Osteoblast (primary cell): ENCODE measurements at regions not wholly inside any gene's neighbourhood (a gene's known extent, or its start where the extent isn't known, plus 50 kb on each side); places are given as distances from the start of the nearest gene placed in this dataset.

Source experiments
- DNase-seq: peaks from one replicate; pipeline ENCODE4 v3.0.0; 2011; ENCODE audit warnings: low spot score, mixed read lengths; ENCODE audit not compliant: insufficient read length; ENCODE audit errors: missing footprints
- H2AFZ ChIP-seq: 2 replicates; pipeline ENCODE4 v1.6.0; 2011; ENCODE audit warnings: mild to moderate bottlenecking, low read length
- H3K27ac ChIP-seq: 2 replicates; pipeline ENCODE4 v1.5.1; 2011; ENCODE audit warnings: mild to moderate bottlenecking, low read depth, low read length, moderate library complexity
- H3K27me3 ChIP-seq: 2 replicates; pipeline ENCODE4 v1.6.0; 2012; ENCODE audit warnings: mild to moderate bottlenecking, control low read depth, inconsistent platforms, low read length, moderate library complexity; ENCODE audit not compliant: insufficient read depth
- H3K36me3 ChIP-seq: 2 replicates; pipeline ENCODE4 v1.5.1; 2011; ENCODE audit warnings: mild to moderate bottlenecking, low read length, control low read depth, moderate library complexity; ENCODE audit not compliant: insufficient read depth
- H3K4me1 ChIP-seq: 2 replicates; pipeline ENCODE4 v1.5.1; 2011; ENCODE audit warnings: mild to moderate bottlenecking, low read length, control low read depth, moderate library complexity; ENCODE audit not compliant: insufficient read depth
- H3K4me2 ChIP-seq: 2 replicates; pipeline ENCODE4 v1.6.0; 2011; ENCODE audit warnings: mild to moderate bottlenecking, low read length; ENCODE audit not compliant: insufficient read depth
- H3K4me3 ChIP-seq: fragments of 200-600 bp; sonication (generic); 3 replicates; pipeline ENCODE4 v1.5.1; 2012; ENCODE audit warnings: mild to moderate bottlenecking, low read length, inconsistent platforms; ENCODE audit not compliant: insufficient read depth
- H3K79me2 ChIP-seq: 2 replicates; pipeline ENCODE4 v1.6.0; 2012; ENCODE audit warnings: mild to moderate bottlenecking, low read length, control low read depth, inconsistent platforms; ENCODE audit not compliant: insufficient read depth
- H3K9me3 ChIP-seq: 2 replicates; pipeline ENCODE4 v1.5.1; 2011; ENCODE audit warnings: low read depth, low read length, control low read depth
- H4K20me1 ChIP-seq: 2 replicates; pipeline ENCODE4 v1.6.0; 2012; ENCODE audit warnings: mild to moderate bottlenecking, low read length, control low read depth; ENCODE audit not compliant: insufficient read depth
- TF ChIP-seq, protein P1 (sequence below): IDR thresholded peaks from 2 replicates; pipeline ENCODE4 v1.5.1; 2011; ENCODE audit warnings: mild to moderate bottlenecking, low read depth, low read length, moderate library complexity; ENCODE audit errors: extremely low read depth

- TF ChIP-seq, protein P1, sequence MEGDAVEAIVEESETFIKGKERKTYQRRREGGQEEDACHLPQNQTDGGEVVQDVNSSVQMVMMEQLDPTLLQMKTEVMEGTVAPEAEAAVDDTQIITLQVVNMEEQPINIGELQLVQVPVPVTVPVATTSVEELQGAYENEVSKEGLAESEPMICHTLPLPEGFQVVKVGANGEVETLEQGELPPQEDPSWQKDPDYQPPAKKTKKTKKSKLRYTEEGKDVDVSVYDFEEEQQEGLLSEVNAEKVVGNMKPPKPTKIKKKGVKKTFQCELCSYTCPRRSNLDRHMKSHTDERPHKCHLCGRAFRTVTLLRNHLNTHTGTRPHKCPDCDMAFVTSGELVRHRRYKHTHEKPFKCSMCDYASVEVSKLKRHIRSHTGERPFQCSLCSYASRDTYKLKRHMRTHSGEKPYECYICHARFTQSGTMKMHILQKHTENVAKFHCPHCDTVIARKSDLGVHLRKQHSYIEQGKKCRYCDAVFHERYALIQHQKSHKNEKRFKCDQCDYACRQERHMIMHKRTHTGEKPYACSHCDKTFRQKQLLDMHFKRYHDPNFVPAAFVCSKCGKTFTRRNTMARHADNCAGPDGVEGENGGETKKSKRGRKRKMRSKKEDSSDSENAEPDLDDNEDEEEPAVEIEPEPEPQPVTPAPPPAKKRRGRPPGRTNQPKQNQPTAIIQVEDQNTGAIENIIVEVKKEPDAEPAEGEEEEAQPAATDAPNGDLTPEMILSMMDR = no peak
- no peak for DNase-seq
Observed at GRCh38 chr15:53256457-53256856, 466.3 kb upstream of the ONECUT1 start.

GRCh38 chr15:53256043-53256442 lies 465.9 kb upstream of the ONECUT1 start:
- Histone ChIP-seq H3K36me3 (no peaks in the 10 kb centered on the region), H4K20me1 (no peaks in the 10 kb centered on the region), H3K9me3 (no peaks in the 10 kb centered on the region), H3K4me1 (no peaks in the 10 kb centered on the region), H3K4me3 (no peak overlapping the region), H3K27me3 (no peaks in the 10 kb centered on the region), H3K4me2 (no peak overlapping the region), H3K79me2 (no peaks in the 10 kb centered on the region), H3K27ac (no peak overlapping the region), H2AFZ (no peak overlapping the region)
- DNase-seq = no peak
- TF ChIP-seq, protein P1 = no peak

More at GRCh38 chr15:53256457-53256856, 466.3 kb upstream of the ONECUT1 start:
- Histone ChIP-seq H3K4me2 (no peak overlapping the region), H4K20me1 (no peaks in the 10 kb centered on the region), H3K27ac (no peak overlapping the region), H3K4me3 (no peak overlapping the region), H3K79me2 (no peaks in the 10 kb centered on the region), H3K27me3 (no peaks in the 10 kb centered on the region), H3K4me1 (no peaks in the 10 kb centered on the region), H3K9me3 (no peaks in the 10 kb centered on the region), H2AFZ (no peak overlapping the region), H3K36me3 (no peaks in the 10 kb centered on the region)

GRCh38 chr15:53251996-53252395 lies 461.9 kb upstream of the ONECUT1 start:
- H3K27ac ChIP-seq = no peak overlapping the region
- H3K9me3 ChIP-seq = no peaks in the 10 kb centered on the region
- no peak overlapping the region for H3K4me2 ChIP-seq
- no peak overlapping the region for H2AFZ ChIP-seq
- no peaks in the 10 kb centered on the region for H4K20me1 ChIP-seq
- no peaks in the 10 kb centered on the region for H3K27me3 ChIP-seq
- H3K4me1 ChIP-seq = no peaks in the 10 kb centered on the region
- no peaks in the 10 kb centered on the region for H3K79me2 ChIP-seq
- H3K4me3 ChIP-seq = no peak overlapping the region
- no peaks in the 10 kb centered on the region for H3K36me3 ChIP-seq
- TF ChIP-seq, protein P1 = no peak
- no peak for DNase-seq

- no peaks in the 10 kb centered on the region for H4K20me1 ChIP-seq
- TF ChIP-seq, protein P1 = no peak
Observed at GRCh38 chr15:53251523-53251922, 461.4 kb upstream of the ONECUT1 start.

More at GRCh38 chr15:53251523-53251922, 461.4 kb upstream of the ONECUT1 start:
- no peaks in the 10 kb centered on the region for H3K79me2 ChIP-seq
- H2AFZ ChIP-seq = no peak overlapping the region
- no peak overlapping the region for H3K4me3 ChIP-seq
- no peak overlapping the region for H3K27ac ChIP-seq
- no peaks in the 10 kb centered on the region for H3K9me3 ChIP-seq
- DNase-seq = no peak
- H3K36me3 ChIP-seq = no peaks in the 10 kb centered on the region
- no peak overlapping the region for H3K4me2 ChIP-seq
- H3K4me1 ChIP-seq = no peaks in the 10 kb centered on the region
- no peaks in the 10 kb centered on the region for H3K27me3 ChIP-seq
